Effector memory CD4-positive, alpha-beta T cell (primary cell): ENCODE measurements at regions not wholly inside any gene's neighbourhood (a gene's known extent, or its start where the extent isn't known, plus 50 kb on each side); places are given as distances from the start of the nearest gene placed in this dataset.
"Not testable (repeated sequence)": the region's sequence is repeated elsewhere in the genome, so short reads cannot be mapped to it uniquely, and the experiment has no call there.

Source experiments
- DNase-seq, 3 donors: peaks; one replicate each; pipeline ENCODE4 v3.0.0-alpha.2; 2020
- H3K27ac ChIP-seq: 2 replicates; pipeline ENCODE4 v1.7.0; 2013; ENCODE audit warnings: mild to moderate bottlenecking, low read length, moderate library complexity; ENCODE audit not compliant: insufficient read depth, poor library complexity, severe bottlenecking
- H3K27me3 ChIP-seq: replicated peaks from 2 replicates; pipeline ENCODE4 v1.7.0; 2013; ENCODE audit warnings: mild to moderate bottlenecking, low read length; ENCODE audit not compliant: insufficient read depth, control insufficient read depth, poor library complexity, severe bottlenecking
- H3K36me3 ChIP-seq: 2 replicates; pipeline ENCODE4 v1.7.0; 2013; ENCODE audit warnings: mild to moderate bottlenecking, low read length, moderate library complexity; ENCODE audit not compliant: control insufficient read depth, insufficient read depth
- H3K4me1 ChIP-seq: 2 replicates; pipeline ENCODE4 v1.7.0; 2013; ENCODE audit warnings: low read length, mild to moderate bottlenecking; ENCODE audit not compliant: control insufficient read depth, insufficient read depth, poor library complexity, severe bottlenecking
- H3K4me3 ChIP-seq: 2 replicates; pipeline ENCODE4 v1.7.0; 2013; ENCODE audit warnings: low read length, low read depth, mild to moderate bottlenecking; ENCODE audit not compliant: insufficient read depth, poor library complexity, severe bottlenecking
- H3K9me3 ChIP-seq: 2 replicates; pipeline ENCODE4 v1.7.0; 2013; ENCODE audit warnings: mild to moderate bottlenecking, low read length, moderate library complexity; ENCODE audit not compliant: control insufficient read depth

GRCh38 chr6:85714893-85715530 lies 72.3 kb upstream of the SYNCRIP start:
- Histone ChIP-seq H3K36me3 (no peaks in the 10 kb centered on the region), H3K4me3 (no peak overlapping the region), H3K27me3 (no peaks in the 10 kb centered on the region), H3K4me1 (no peaks in the 10 kb centered on the region), H3K9me3 (no peaks in the 10 kb centered on the region), H3K27ac (no peak overlapping the region)
- DNase-seq = no peak

- no peak overlapping the region for H3K4me3 ChIP-seq
- no peak for DNase-seq
Measured at GRCh38 chr6:85712346-85712745, 69.7 kb upstream of the SYNCRIP start.

GRCh38 chr6:85707515-85708145 lies 64.9 kb upstream of the SYNCRIP start:
- not testable (repeated sequence) for H3K9me3 ChIP-seq, H3K4me1 ChIP-seq, H3K4me3 ChIP-seq, H3K27me3 ChIP-seq, DNase-seq, H3K27ac ChIP-seq, H3K36me3 ChIP-seq

More at GRCh38 chr6:85712346-85712745, 69.7 kb upstream of the SYNCRIP start:
- H3K27me3 ChIP-seq = no peaks in the 10 kb centered on the region
- H3K27ac ChIP-seq = no peak overlapping the region
- no peaks in the 10 kb centered on the region for H3K36me3 ChIP-seq
- H3K4me1 ChIP-seq = no peaks in the 10 kb centered on the region
- no peaks in the 10 kb centered on the region for H3K9me3 ChIP-seq

- DNase-seq = no peak
- Histone ChIP-seq H3K9me3 (no peaks in the 10 kb centered on the region), H3K4me1 (no peaks in the 10 kb centered on the region)
Measured at GRCh38 chr6:85706272-85706671, 63.6 kb upstream of the SYNCRIP start.

GRCh38 chr6:85705220-85705619 lies 62.5 kb upstream of the SYNCRIP start:
- Histone ChIP-seq H3K9me3 (no peaks in the 10 kb centered on the region), H3K27ac (no peak overlapping the region), H3K27me3 (no peaks in the 10 kb centered on the region), H3K4me1 (no peaks in the 10 kb centered on the region), H3K4me3 (no peak overlapping the region), H3K36me3 (no peaks in the 10 kb centered on the region)
- no peak for DNase-seq

More at GRCh38 chr6:85706272-85706671, 63.6 kb upstream of the SYNCRIP start:
- no peak overlapping the region for H3K27ac ChIP-seq
- H3K4me3 ChIP-seq = no peak overlapping the region
- H3K36me3 ChIP-seq = no peaks in the 10 kb centered on the region
- H3K27me3 ChIP-seq = no peaks in the 10 kb centered on the region

- no peaks in the 10 kb centered on the region for H3K4me1 ChIP-seq
- no peaks in the 10 kb centered on the region for H3K9me3 ChIP-seq
- H3K27me3 ChIP-seq = no peaks in the 10 kb centered on the region
- H3K36me3 ChIP-seq = no peaks in the 10 kb centered on the region
- DNase-seq = no peak
- H3K4me3 ChIP-seq = no peak overlapping the region
- no peak overlapping the region for H3K27ac ChIP-seq
Measured at GRCh38 chr6:85703406-85703805, 60.7 kb upstream of the SYNCRIP start.
